Activated CD4-positive, alpha-beta T cell treated with anti-CD3 and anti-CD28 coated beads, Interleukin-2, amount 50 U/mL, for 16 hours (primary cell): ENCODE measurements at regions not wholly inside any gene's neighbourhood (a gene's known extent, or its start where the extent isn't known, plus 50 kb on each side); places are given as distances from the start of the nearest gene placed in this dataset.
A peak's percentile ranks its signal among the peaks of the same experiment; 100 is the strongest.

Experiments
- DNase-seq: peaks from one replicate; pipeline ENCODE4 v3.0.0-alpha.2; 2020

DNA sequence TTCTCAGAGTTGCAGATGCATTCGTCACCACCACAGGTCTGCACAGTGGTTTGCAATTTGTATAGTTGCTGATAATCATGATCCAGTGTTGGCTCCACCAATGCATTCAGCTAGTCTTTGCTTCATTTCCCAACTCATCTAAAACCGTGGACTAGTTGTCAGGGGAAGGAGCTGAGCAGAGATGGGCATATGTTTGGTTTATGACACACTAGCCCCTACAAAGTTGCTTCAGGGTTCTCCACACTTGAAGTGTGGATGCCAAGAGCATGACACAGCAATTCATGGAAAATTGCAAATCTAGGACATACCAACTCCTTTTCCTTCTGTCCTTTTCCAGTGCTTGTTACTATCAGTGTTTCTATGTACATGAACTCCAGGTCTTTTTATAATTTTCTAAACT is 168.0 kb downstream of the TNFSF13B start:
- DNase-seq = no peak

DNA sequence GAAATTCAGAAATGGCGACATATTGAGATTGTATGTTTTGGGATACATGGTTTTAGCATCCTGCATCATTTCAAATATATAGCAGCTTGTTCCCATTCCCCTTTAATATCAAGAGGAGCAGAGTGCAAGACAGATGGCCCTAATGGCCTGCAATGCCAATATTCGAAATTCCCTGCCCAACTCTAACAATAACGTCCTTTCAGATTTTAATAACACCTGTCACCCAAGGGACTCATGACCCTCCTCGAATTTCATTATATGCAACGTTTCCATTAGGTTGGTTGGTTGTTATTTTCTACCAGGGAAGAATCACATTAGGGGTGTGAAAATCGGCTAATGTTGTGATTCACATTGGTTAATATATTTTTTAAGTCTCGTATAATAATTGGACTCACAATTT is 170.0 kb downstream of the TNFSF13B start:
- DNase-seq = no peak

DNA sequence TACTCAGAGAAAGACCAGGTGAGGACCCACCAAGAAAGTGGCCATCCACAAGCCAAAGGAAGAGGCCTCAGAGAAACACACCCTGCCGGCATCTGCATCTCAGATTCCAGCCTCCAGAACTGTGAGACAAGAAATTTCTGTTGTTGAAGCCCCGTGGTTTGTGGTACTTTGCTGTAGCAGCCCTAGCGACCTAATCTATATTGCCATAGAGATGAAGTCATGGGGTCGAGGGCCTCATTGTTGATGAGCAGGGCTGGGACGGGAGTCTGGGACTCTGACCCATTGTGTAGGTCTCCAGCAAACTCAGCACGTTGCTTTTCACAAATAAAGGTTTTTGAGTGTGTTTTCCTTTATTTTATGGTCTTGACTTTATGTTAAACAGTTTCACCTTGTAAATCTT is 174.9 kb downstream of the TNFSF13B start:
- no peak for DNase-seq

DNA sequence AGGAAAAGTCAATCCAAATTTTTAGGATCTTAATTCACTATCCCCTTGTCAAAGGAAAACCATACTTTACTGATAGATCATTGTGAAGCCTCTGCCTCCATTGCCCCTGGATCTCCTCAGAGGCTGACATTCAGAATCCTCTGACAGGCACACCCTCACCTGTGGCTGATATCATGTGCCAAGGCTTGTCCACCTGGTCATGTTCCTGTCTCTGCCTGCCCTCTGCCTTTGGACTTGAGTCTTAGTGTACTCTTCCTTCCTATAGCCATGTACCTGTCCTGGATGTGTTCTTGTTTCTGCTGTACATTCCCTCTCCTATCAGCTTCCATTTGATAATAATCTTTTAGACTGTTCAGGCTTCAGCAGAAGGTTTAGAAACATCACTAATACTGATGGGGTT is 179.4 kb downstream of the TNFSF13B start:
- DNase-seq = no peak

DNA sequence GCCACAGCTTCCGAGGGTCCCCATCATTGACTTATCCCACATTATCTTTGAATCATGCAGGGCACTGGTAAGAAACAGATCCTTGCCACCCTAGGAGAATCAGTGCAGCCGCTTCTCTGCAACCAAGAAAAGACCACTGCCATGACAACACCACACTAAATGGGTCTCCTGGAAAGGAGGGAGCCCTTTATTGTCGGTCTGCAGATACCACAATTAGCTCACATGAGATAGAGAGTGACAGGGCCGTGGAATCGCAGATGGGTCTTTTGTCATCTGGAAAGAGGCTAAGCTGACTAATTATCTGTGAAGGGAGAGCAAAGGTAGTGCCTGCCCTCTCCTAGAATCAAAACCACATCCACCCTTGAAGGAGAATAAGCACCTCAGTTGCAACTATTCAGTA is 178.3 kb upstream of the MYO16 start:
- no peak for DNase-seq

DNA sequence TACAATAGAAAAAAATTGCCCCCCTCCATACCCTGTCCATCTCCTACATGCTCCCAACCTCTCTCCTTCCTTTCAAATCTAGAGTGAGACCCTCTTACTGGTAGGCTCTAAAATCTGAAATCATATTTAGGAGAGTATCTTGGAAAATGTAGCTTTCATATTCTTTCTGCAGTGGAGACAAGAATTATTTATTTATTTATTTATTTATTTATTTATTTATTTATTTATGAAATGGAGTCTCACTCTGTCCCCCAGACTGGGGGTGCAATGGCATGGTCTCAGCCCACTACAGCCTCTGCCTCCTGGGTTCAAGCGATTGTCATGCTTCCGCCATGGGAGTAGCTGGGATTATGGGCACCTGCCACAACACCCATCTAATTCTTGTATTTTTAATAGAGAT is 174.1 kb upstream of the MYO16 start:
- no peak for DNase-seq

DNA sequence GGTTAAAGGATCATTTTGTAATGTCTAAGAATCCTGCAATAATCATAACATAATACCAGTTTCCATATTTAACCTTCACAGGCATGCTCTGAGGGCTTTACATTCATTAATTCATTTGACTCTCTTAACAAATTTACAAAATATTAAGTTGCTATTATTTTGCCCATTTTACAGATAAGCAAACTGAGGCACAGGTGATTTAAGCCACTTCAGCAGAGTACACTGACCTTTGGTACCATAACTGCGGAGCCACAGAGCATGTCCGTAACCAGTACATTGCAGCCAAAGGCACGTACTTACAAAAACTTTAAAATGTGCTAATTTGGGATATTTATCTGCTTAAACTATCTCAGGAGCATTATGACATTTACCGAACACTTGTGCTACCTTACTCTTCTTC is 169.4 kb upstream of the MYO16 start:
- DNase-seq = no peak

DNA sequence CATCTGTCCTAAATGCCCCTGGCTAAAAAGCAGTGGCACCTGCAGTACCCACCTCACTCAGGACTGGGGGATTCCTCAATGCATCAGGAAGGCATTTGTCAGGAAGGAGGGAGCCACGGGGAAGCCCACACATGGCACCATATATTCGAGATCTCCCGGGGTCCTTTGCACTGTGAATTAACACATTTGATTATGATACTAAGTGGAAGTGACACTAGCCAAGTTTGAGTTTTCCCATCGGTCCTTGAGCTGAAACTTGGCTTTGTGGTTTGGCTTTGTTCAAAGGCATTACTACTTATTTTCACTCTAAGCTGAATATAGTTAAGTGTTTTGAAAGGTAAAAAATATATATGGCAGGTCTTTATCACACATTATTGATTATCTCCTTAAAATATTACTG is 168.7 kb upstream of the MYO16 start:
- no peak for DNase-seq

DNA sequence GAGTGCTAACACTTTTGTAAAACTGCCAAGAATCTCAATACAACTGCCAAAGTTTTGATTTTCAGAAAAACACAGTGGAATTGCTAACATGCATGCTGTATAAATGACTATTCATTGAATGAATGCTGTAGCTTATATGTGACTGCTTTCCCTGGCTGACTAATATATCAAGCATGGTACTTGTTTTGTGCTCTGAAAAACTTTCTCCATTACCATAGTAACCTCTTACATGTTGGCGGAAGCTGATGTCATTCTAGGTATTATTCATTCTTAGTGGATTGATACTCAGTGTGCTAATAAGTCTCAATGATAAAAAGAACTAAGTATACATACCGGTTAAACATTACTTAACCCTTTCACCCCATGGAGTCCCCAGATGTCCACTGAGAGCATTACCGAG is 166.1 kb upstream of the MYO16 start:
- DNase-seq = peak; percentile 32

DNA sequence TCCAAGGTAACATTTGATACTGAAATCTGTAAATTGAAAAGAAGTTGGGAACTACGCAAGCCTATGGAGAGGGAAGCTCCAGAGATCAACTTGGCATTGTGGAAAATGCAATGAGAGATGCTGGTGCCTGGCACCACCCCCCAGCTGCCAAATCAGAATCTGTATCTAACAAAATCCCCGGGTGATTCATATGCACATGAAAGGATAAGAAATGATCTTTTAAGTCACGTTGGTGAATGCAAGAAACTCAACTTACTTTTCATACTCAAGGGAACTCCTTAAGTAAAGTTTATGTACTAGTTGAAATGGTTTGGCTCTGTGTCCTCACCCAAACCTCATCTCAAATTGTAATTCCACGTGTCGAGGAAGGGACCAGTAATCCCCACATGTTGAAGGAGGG is 158.5 kb upstream of the MYO16 start:
- no peak for DNase-seq

DNA sequence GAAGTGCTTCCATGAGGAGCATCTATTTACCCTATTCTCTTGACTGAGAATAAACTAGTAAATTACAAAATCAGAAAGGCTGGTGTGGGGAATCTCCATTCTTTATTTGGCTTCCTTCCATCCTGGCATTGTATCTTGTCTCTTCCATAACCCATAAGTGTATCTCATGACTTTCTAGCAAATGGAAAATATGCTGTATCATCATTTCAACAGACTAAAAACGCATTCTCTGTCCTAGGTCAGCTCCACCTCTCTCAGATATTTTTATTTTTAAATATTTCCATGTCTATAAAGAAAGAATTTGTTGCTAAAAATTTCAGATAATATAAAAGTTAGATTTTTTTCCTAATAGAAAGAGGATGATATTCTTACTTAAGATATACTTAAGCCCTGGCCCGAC is 154.2 kb upstream of the MYO16 start:
- DNase-seq = no peak

DNA sequence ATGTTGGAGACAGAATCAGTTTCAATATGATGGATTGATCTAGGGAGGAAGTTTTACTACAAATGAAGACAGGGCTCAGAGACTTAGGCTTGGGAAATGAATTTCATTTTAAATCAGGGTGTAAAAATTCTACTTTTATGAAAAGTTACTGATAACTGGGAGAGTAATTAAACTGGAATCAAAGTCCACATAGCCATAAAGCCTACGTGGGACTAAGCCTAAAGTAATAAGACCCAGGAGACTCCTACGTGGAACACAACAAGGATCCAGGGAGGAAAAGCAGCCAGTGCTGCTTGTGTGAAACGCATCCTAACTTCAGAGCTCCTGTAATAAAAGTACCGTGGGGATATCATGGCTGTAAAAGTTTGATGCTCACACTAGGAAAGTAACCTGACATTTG is 152.0 kb upstream of the MYO16 start:
- no peak for DNase-seq

DNA sequence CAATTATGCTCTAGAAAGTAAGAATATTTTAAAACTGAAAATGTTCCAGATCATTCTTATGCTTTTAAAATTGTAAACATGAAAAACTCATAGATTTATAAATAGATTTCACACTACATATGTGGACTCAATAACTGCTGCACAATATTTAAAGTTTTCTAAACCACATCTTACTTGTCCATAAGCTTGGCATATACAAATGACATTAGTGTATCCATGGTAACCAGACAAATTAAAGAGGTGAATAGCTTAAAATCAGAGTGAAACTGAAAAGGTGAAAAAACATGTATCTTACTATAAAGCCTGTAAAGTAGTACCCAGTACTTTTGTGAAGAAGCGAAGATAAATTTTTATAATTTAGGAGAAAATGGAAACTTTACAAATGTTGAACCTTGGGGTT is 151.2 kb upstream of the MYO16 start:
- no peak for DNase-seq

DNA sequence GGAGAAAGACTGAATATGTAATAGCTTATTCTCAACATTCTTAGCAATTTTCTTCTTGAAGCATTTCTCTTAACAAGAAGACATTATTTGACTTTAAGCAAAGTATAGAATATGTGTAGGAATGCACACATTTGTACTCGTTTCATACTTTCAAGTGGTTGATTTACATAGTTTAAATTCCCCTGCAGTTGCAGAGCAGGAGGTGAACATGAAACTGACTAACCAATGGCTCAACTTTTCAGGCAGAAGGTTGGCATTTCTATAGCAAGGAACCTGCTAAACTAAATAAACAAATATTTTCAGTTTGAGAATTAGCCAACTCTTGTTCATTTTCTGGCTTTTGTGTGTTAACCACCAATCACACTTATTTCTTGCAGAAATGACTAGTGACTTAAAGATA is 145.4 kb upstream of the MYO16 start:
- DNase-seq = no peak

DNA sequence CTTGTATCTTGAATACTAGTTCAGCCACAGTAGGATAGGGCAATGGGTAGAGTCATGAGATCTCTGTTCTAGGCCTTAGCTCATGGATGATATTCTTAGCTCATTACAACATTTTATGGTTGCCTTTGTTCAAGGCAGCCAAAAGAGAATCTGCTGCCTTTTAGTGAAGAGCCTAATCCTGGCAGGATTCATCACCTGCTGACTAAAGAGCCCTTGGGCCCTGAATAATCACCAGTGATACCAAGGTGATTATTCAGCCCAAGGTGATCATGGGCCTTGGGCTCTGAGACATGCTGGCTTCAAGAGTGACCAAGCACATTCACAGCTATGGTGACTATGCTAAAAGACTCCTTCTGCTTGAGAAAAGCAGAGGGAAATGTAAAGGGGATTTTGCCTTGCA is 143.3 kb upstream of the MYO16 start:
- no peak for DNase-seq

DNA sequence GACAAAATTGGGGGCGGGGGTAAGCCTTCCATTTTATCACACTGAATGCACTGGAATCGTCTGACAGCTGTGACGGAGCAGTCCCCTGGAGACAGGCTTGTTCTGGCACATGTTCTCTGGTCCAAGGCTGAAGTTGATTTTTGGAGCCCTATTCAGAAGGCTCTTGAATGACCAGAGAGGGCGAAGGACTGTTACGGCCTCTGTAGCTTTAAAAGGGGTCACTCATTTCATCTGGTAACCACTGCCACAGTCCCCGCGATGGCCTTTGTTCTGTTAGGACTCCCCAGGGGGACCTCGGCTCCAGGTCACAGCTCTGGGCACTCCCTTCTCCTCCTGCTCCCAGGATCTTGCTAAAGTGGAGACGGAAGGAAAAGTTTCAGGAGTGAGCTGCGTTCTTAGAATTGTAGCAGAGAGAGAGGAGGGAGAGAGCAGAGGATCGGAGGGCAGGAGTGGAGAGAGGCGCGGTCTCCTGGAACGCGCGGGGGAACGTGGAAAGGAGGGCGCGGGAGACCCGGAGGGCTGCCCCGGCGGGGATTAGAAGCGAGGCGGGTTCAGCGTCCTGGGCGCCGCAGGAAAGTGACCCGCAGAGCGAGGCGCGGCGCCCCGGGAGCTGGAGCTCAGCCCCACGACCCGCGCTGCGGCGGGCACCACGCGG is 134.3 kb upstream of the MYO16 start:
- DNase-seq = no peak

DNA sequence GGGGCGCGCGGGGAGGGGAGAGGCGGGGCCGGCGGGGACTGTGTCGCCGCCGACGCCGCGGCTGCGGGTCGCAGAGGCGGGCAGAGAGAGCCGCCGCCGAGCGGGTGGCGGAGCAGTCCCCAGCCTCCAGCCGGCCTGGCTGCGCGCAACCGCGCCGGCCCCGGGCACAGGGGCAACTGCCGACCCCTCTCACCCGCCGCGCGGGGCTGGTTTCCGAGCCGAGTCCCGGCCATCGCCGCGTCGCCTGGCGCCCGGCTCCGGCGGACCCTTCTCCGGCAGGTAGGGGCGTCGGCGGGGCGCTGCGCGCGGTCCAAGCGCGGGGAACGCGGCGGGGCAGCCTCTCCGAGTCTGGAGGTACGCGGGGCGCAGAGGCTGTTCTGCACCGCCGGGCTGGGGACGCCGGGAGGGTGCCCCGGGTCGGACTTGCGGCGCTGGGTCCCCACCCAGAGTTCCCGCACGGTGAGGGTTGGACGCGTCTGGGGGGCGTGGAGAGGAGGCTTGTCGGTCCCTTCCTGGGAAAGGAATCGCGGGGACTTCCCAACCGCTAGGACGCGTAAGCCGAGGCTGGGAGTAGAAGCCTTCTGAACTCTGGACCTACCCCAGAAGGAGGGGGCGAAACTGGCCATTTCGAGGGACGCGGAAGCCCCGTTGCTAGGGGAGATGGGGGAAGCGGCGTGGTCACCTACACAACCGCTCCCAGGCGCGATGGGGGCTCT is 133.6 kb upstream of the MYO16 start:
- no peak for DNase-seq

DNA sequence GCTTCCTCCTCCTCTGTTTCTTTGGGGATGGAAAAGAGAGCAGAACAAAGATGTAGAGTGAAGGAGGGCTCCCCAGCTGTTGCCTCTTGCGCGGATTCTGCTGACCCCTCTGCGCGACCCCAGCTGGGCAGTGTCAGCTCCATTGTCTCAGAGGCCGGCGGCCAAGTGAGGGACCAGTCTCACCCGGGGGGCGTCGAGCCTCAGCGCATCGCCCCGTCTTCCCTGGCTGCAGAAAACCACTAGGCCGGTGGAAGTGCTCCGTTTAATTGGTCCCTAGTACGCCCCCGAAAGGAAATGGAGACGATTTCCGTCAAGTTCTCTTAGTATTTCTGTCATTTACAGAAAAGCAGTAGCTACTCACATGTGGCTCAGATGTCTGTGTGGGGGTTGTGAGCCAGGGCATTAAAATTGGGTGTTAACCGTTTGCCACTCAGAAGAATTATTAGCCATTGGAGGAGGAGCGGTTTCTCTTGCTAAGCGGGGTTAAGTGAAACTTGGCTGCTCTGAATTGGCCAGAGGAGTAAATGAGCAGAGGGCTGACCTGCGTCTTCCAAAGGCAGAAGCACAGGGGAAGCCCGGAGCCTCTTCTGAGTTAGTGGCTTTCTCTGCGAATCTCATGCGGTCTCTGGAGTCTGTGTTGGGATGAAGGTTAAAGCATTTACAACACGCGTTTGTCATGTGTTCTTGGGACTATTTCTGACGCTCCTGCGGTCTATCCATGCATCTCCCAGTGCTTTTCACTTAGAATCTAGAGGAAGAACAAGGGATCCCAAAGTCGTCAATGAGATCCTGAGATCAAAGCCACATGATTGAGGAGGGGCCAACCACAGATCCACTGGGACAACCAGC is 132.8 kb upstream of the MYO16 start:
- peak; percentile 1 for DNase-seq

DNA sequence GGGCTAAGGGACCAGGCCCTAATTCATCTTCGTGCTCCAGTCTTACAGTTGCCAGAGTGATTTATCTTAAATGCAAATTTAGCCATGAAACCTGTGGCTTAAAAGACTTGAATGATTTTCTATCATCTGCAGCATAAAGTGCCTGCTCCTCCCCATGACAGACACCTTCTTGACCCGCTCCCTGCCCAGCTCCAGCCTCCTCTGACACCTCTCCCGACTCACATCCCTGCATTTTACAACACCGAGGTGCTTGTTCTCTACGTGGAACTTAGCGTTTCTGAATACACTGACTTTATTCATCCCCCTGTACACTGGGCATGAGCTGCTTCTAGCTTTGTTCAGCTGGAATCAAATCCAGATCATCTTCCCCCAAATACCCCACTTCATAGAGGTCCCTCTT is 128.7 kb upstream of the MYO16 start:
- DNase-seq = no peak

DNA sequence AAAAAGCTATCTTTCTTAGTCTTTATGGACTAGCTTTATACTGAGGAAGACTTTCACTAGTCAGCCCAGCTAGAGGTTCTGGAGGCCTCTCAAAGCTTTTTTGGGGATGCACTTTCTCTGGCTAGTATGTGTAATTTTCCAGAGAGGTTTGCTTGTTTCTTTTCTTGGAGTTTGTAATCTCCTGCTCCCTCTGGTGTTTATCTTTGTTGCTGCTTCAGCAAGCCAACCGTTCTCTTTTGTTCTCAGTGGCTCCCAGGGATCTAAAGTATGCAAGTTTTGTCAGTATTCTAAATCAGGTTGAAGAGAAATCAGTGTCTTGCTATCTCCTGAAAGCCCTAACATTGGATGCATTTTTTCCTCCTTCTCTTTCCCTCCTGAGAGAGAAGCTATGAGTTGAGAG is 121.1 kb upstream of the MYO16 start:
- no peak for DNase-seq

DNA sequence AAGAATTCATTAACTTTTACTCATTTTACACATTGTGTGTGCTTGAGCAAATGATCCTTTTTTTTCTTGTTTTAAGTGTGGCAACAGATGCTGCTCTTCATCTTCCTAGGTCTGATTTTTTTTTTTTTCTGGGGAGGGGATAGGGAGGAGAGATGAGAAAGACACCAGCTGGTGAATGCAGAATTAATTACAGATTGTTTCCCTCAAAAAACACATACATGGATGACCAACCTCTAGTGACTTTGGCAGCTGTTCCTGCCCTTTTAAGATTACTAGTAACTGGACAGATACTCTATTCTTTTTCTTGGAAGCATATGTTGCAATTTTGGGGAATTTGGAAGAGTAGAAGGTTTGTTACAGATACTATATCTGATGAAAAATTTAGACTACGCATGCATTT is 103.6 kb upstream of the MYO16 start:
- DNase-seq = no peak

DNA sequence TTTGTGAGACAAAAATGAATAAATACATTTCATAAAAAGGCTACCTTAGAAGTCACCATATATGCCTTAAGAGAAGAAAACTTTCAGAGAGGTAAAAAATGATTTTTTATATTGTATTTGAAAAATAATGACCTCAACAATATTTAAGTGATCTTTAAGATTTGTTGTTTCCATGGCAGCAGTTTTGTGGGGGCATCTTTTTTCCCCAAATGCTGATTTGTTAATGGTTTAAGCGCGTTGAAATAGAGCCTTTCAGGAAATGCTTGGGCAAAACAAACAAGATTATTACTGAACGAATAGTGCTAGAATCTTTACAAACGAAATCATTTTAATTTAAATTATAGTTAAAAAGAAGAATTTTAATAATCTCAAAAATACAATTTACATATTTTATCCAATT is 103.1 kb upstream of the MYO16 start:
- no peak for DNase-seq

DNA sequence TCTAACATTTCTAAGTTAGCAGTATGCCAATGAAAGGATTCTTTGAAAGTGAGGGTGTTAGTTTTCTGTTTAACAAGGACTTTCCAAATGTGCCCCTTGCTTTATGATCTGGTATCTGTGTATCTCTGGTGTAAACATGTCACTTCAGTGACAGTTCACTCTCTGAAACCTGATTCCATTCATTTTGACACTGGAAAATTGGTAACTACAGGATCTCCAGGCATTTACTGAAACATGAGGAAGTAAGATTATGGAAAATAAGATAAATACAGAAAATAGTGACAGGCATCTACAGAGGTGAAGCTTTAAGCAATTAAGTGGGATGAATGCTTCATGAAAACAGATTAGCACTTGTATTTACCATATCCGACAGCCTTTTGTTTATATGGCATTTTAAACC is 101.6 kb upstream of the MYO16 start:
- DNase-seq = no peak

DNA sequence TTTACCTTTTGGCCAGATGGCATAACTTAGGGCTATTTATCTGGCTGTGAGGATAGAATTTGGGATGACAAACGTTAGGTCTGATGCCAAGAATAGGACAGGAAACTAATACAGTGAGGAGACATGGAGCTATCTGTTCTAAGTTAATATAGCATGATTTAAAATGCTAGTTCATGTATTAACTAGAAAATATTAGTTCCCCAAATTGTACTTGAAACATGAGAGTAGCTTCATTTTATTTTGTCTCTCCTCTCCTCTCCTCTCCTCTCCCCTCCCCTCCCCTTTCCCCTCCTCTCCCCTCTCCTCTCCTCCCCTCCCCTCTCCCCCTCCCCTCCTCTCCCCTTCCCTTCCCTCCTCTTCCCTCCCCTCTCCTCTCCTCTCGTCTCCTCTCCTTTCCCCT is 101.1 kb upstream of the MYO16 start:
- DNase-seq = no peak
